Bronchial epithelial cell (primary cell): ENCODE measurements at regions not wholly inside any gene's neighbourhood (a gene's known extent, or its start where the extent isn't known, plus 50 kb on each side); places are given as distances from the start of the nearest gene placed in this dataset.
A peak's percentile ranks its signal among the peaks of the same experiment; 100 is the strongest.
"Not testable (repeated sequence)": the region's sequence is repeated elsewhere in the genome, so short reads cannot be mapped to it uniquely, and the experiment has no call there.

ENCODE experiments used
- DNase-seq: peaks from one replicate; pipeline ENCODE4 v3.0.0-alpha.2; 2010; ENCODE audit warnings: low read depth
- FAIRE-seq: peaks from 2 replicates; lab custom pipeline; 2011; peaks lifted over from hg19 to GRCh38; lab: Jason Lieb, UNC
- H3K27me3 ChIP-seq: 2 replicates; pipeline ENCODE4 v1.5.1; 2011; ENCODE audit warnings: low read length; ENCODE audit not compliant: control insufficient read depth, insufficient read depth
- H3K36me3 ChIP-seq: 2 replicates; pipeline ENCODE4 v1.5.1; 2011; ENCODE audit warnings: low read length; ENCODE audit not compliant: control insufficient read depth, insufficient read depth
- H3K4me3 ChIP-seq: 2 replicates; pipeline ENCODE4 v1.5.1; 2011; ENCODE audit warnings: mild to moderate bottlenecking, low read depth, low read length, control low read depth
- TF ChIP-seq, protein P1 (sequence below): IDR thresholded peaks from 2 replicates; pipeline ENCODE4 v1.5.1; 2011; ENCODE audit warnings: mild to moderate bottlenecking, moderate library complexity, low read length, control low read depth, inconsistent platforms; ENCODE audit not compliant: insufficient read depth, severe bottlenecking

DNA sequence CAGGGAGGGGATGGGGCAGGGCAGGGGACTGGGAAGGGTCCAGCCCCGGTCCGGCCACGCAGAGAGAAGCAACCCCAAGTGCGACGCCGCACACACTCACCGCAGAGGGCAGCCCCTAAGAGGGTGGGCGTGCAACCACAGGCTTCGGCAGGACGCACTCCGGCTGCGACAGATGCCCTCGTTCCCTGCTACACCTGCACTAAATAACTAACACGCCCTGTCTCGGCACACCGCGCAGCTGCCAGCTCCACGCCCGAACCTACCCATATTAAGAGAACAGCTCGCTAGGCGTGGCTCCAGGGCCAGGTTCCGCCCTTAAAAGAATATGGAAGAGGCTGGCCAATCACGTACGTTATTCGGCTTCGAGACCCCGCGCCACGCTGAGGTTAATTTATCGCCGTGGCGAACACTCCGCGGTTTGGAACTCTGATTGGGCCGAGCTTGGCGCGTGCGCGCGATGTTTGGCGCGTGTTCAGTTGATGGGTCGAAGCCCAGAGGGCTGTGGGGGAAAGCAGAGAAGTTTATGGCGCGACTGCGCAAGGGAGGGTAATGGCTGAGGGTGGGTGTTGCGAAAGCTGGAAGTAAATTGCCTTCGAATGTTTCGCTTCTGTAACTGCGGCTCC lies 91.1 kb downstream of the OR13A1 start:
- Histone ChIP-seq H3K36me3 (no peaks in the 10 kb centered on the region), H3K4me3 (no peak overlapping the region), H3K27me3 (no peaks in the 10 kb centered on the region)
- DNase-seq = no peak
- TF ChIP-seq, protein P1, sequence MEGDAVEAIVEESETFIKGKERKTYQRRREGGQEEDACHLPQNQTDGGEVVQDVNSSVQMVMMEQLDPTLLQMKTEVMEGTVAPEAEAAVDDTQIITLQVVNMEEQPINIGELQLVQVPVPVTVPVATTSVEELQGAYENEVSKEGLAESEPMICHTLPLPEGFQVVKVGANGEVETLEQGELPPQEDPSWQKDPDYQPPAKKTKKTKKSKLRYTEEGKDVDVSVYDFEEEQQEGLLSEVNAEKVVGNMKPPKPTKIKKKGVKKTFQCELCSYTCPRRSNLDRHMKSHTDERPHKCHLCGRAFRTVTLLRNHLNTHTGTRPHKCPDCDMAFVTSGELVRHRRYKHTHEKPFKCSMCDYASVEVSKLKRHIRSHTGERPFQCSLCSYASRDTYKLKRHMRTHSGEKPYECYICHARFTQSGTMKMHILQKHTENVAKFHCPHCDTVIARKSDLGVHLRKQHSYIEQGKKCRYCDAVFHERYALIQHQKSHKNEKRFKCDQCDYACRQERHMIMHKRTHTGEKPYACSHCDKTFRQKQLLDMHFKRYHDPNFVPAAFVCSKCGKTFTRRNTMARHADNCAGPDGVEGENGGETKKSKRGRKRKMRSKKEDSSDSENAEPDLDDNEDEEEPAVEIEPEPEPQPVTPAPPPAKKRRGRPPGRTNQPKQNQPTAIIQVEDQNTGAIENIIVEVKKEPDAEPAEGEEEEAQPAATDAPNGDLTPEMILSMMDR = no peak
- FAIRE-seq = no peak

DNA sequence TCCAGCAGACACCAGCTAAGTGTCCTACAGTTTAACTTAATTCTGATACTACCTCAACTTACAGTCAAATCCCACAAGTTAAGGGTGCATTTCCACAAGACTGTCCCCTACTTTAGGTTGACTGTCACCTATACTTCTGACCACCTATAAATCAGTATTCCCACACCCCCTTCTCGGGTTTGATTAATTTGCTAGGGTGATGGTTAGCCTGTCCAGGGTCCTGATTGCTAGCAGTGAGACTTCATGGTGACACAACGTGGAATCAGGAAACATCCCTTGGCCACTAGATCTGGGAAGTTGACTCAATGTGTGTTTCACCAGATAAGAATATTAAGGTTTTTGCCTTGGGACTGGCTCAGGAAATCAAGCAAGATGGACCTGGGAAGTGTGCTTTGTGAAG lies 88.4 kb downstream of the OR13A1 start:
- Histone ChIP-seq H3K27me3 (no peaks in the 10 kb centered on the region), H3K4me3 (no peak overlapping the region), H3K36me3 (no peaks in the 10 kb centered on the region)
- TF ChIP-seq, protein P1 = no peak
- DNase-seq (no peak), FAIRE-seq (no peak)

DNA sequence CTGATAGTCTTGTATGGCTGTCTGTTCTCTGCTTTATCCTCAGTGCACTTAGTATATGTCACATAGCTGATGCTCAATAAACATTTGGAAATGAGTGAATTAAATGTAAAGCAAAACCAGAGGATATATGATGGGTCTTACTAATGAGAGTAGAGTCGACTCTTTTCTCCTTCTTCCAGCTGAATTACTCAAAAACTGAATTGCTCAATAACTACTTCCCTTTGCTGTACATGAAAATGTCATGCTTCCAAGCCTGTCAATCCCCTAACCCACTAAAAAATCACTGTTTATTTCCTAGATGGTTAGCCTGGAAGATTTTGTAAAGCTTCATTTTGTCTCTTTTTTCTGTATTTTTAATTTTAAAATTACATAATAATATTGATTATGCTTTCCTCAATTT lies 88.0 kb downstream of the OR13A1 start:
- TF ChIP-seq, protein P1 = no peak
- no peak overlapping the region for H3K4me3 ChIP-seq
- H3K27me3 ChIP-seq = no peaks in the 10 kb centered on the region
- FAIRE-seq (no peak), DNase-seq (no peak)
- no peaks in the 10 kb centered on the region for H3K36me3 ChIP-seq

DNA sequence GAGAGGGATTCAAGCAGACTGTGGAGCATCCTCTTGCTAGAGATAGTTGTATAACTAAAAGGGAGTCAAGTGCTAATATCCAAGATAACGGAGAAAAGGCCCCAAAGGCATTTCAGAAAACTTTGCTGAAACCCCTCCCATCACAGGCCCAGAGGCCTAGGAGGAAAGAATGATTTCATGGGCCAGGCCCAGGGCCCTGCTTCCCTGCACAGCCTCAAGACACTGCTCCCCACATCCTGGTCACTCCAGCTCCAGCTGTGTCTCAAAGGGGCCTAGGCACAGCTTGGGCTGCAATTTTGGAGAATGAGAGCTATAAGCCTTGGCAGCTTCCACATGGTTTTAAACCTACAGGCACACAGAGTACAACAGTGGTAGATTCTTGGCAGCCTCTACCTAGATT lies 85.6 kb downstream of the OR13A1 start:
- no peak for DNase-seq
- Histone ChIP-seq H3K36me3 (no peaks in the 10 kb centered on the region), H3K4me3 (no peak overlapping the region), H3K27me3 (no peaks in the 10 kb centered on the region)
- no peak for FAIRE-seq
- TF ChIP-seq, protein P1 = no peak

DNA sequence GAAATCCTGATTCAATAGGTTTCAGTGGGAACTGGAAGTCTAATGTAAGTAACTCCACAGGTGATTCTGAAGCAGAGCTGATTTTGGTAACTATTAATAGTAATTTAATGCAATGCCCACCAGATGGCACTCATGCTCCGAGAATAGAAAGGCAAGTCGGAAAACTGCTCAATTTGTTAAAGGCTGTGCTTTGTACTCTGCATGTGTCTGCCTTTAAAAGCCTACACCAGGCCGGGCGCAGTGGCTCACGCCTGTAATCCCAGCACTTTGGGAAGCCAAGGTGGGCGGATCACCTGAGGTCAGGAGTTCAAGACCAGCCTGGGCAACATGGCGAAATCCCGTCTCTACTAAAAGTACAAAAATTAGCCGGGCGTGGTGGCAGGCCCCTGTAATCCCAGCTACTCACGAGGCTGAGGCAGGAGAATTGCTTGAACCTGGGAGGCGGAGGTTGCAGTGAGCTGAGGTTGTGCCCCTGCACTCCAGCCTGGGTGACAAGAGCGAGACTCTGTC lies 80.1 kb downstream of the OR13A1 start:
- not testable (repeated sequence) for H3K36me3 ChIP-seq, FAIRE-seq, H3K27me3 ChIP-seq, H3K4me3 ChIP-seq
- DNase-seq = peak; percentile 73
- TF ChIP-seq, protein P1 = peak; percentile 59

DNA sequence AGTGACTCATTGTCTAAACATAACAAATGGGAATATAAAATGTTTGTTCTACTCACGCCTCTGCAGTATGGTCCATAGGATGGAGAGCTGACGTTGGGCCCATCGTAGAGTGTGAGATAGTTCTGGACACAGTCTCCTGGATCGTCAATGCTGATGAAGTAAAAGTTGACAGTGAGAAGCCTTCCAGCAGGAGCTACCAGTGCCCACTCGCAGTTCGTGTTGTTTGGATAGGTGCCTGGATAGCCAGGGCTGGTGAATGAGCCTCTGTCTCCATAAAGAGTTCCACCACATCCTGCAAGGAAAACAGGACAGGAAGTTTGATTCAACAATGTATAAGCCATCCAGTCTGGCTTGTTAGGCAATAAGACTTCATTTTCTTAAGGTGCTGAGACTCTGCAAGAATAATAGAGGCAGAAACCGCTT lies 79.6 kb downstream of the OR13A1 start:
- TF ChIP-seq, protein P1 = no peak
- no peak for FAIRE-seq
- peak; percentile 54 for DNase-seq

More for the DNA sequence above, 79.6 kb downstream of the OR13A1 start:
- Histone ChIP-seq H3K4me3 (no peak overlapping the region), H3K27me3 (no peaks in the 10 kb centered on the region), H3K36me3 (no peaks in the 10 kb centered on the region)
